Activated CD4-positive, alpha-beta memory T cell treated with anti-CD3 and anti-CD28 coated beads for 36 hours (primary cell): ENCODE measurements at regions not wholly inside any gene's neighbourhood (a gene's known extent, or its start where the extent isn't known, plus 50 kb on each side); places are given as distances from the start of the nearest gene placed in this dataset.
"Not testable (repeated sequence)": the region's sequence is repeated elsewhere in the genome, so short reads cannot be mapped to it uniquely, and the experiment has no call there.

Experiments
- CTCF ChIA-PET: fragments of 350-600 bp; sonication (Branson Sonifier 250); formaldehyde crosslinking; loops from one replicate; lab custom pipeline; 2021; ENCODE audit warnings: antibody characterized with exemption, inconsistent platforms; lab: Charles Lee
- POLR2A ChIA-PET: fragments of 350-600 bp; sonication (Branson Sonifier 250); formaldehyde crosslinking; loops from one replicate; lab custom pipeline; 2021; ENCODE audit warnings: antibody characterized with exemption; lab: Charles Lee
- DNase-seq: peaks from one replicate; pipeline ENCODE4 v3.0.0-alpha.2; 2020
- H3K27ac Mint-ChIP-seq: one replicate; pipeline ENCODE4 v1.8.0; 2021; ENCODE audit warnings: mixed read lengths
- H3K27me3 Mint-ChIP-seq: one replicate; pipeline ENCODE4 v1.8.0; 2021; ENCODE audit warnings: mixed read lengths
- H3K36me3 Mint-ChIP-seq: one replicate; pipeline ENCODE4 v1.8.0; 2021; ENCODE audit warnings: mixed read lengths
- H3K4me1 Mint-ChIP-seq: one replicate; pipeline ENCODE4 v1.8.0; 2021; ENCODE audit warnings: low read depth, mixed read lengths
- H3K4me3 Mint-ChIP-seq: one replicate; pipeline ENCODE4 v1.8.0; 2021; ENCODE audit warnings: mild to moderate bottlenecking, mixed read lengths
- H3K9me3 Mint-ChIP-seq: one replicate; pipeline ENCODE4 v1.8.0; 2021; ENCODE audit warnings: mixed read lengths
- intact Hi-C: fragments of 100-400 bp; cut with micrococcal nuclease; formaldehyde crosslinking; loops from one replicate; pipeline ENCODE4 v1.15.1; 2023

DNA sequence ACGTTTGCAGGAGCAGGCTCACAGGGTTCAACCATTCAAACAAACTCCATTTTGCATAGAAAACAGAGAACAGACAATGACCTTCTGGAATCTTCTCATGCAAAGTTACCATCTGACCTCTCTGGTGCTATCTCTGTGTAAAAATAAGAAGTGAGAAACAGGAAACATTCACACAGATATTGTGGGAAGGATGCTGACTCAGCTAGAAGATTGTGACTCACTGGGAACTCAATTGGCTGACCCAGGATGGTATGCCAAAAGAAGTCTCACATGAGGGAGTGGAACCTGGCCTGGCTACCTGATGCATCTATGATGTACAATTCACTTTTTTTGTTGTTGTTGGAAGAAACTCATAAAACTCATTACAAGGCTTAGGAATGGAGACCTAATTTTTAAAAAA, 61.1 kb upstream of the TBX18 start:
- Mint-ChIP-seq H3K4me1 (no peaks in the 10 kb centered on the region), H3K27ac (no peak overlapping the region), H3K27me3 (no peaks in the 10 kb centered on the region), H3K9me3 (peaks cover 4% of the 10 kb centered on the region), H3K4me3 (no peak overlapping the region), H3K36me3 (no peaks in the 10 kb centered on the region)
- no peak for DNase-seq
- intact Hi-C loops = no loop called here
- ChIA-PET POLR2A (no interaction called here), CTCF (no interaction called here)

DNA sequence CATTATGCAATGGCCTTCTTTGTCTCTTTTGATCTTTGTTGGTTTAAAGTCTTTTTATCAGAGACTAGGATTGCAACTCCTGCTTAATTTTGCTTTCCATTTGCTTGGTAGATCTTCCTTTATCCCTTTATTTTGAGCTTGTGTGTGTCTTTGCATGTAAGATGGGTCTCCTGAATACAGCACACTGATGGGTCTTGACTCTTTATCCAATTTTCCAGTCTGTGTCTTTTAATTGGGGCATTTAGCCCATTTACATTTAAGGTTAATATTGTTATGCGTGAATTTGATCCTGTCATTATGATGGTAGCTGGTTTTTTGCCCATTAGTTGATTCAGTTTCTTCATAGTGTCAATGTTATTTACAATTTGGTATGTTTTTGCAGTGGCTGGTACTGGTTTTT, 56.9 kb upstream of the TBX18 start:
- H3K36me3 Mint-ChIP-seq, intact Hi-C loops, H3K4me1 Mint-ChIP-seq, CTCF ChIA-PET, H3K27ac Mint-ChIP-seq, H3K27me3 Mint-ChIP-seq, H3K4me3 Mint-ChIP-seq, DNase-seq, POLR2A ChIA-PET: not testable (repeated sequence)
- peaks cover 14% of the 10 kb centered on the region for H3K9me3 Mint-ChIP-seq

DNA sequence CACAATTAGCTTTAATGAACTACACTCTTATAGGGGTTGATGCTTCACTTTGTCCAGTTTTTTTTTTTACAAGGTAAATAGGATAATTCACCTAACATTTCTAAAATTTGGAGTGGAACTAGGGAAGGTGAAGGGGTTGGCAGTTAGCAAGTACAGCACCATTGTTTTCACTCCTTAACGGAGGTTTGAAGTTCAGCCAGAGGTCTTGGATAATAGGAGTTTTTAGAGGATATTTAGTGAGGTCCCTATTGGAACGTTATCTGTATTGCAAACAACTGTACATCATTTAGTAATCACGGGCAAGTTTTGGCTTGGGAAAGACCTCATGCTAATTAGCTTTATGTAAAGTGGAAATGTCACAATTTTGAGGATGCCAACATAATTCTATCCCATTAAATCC, 52.3 kb upstream of the TBX18 start:
- Mint-ChIP-seq H3K4me1 (no peaks in the 10 kb centered on the region), H3K4me3 (no peak overlapping the region), H3K27ac (no peak overlapping the region), H3K9me3 (peaks cover 12% of the 10 kb centered on the region), H3K27me3 (no peaks in the 10 kb centered on the region), H3K36me3 (no peaks in the 10 kb centered on the region)
- DNase-seq = no peak
- CTCF ChIA-PET = no interaction called here
- POLR2A ChIA-PET = no interaction called here
- intact Hi-C loops = no loop called here

DNA sequence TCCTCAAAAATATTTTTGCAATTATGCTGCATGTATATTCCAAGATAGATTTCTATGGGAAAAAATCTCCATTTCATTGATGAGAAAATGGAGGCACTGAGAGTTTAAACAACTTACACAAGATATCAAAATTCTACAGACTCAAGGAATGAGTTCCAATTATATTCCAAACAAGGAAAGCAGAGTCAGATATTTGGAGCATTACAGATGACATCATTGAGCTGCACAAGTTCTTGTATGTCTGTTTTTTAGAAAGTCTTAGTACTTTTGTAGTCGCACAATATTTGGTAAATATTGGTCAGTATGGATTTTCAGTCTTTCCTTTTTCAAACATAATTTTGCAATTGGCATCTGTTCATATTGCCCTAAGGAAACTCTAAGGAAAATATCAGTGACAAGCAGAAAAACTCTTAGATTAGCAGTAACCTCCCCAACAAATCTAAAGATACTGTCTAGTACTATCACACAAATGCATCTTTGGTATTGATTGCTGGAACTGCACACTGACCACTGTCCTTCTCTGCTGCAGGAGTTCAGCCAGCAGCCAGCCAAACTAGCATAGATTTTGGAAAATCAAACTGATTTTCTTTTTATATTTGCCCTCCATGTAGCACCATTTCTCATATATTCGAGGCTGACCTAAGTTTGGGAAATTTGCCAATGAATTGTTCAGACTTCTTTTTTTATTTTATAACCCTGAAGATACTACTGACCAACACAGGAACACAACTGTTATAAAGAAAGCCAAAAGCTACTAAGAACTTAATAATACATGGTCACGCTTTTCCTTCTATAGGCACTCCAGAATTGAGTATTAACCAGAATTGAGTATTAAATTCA, 51.7 kb upstream of the TBX18 start:
- H3K9me3 Mint-ChIP-seq = peaks cover 12% of the 10 kb centered on the region
- ChIA-PET CTCF (no interaction called here), POLR2A (no interaction called here)
- no peaks in the 10 kb centered on the region for H3K27me3 Mint-ChIP-seq
- no peak overlapping the region for H3K4me3 Mint-ChIP-seq
- no peak for DNase-seq
- H3K27ac Mint-ChIP-seq = no peak overlapping the region
- H3K4me1 Mint-ChIP-seq = no peaks in the 10 kb centered on the region
- H3K36me3 Mint-ChIP-seq = no peaks in the 10 kb centered on the region
- intact Hi-C loops = no loop called here
